ENCODE measurements at regions not wholly inside any gene's neighbourhood (a gene's known extent, or its start where the extent isn't known, plus 50 kb on each side); places are given as distances from the start of the nearest gene placed in this dataset.
A peak's percentile ranks its signal among the peaks of the same experiment; 100 is the strongest.
"Not testable (repeated sequence)": the region's sequence is repeated elsewhere in the genome, so short reads cannot be mapped to it uniquely, and the experiment has no call there.

- no peak overlapping the region for H3K4me2 ChIP-seq (ENCODE audit: low read length)
These were observed 361.0 kb upstream of the NT5C1B start for GRCh38 chr2:18950361-18950851.

GRCh38 chr2:18949871-18950270 lies 360.5 kb upstream of the NT5C1B start:
- Histone ChIP-seq H4K20me1 (ENCODE audit: insufficient read depth, low read length) (no peaks in the 10 kb centered on the region), H2AFZ (ENCODE audit: low read depth, low read length) (no peak overlapping the region), H3K27me3 (ENCODE audit: low read depth, low read length) (no peaks in the 10 kb centered on the region), H3K79me2 (ENCODE audit: low read length) (no peaks in the 10 kb centered on the region), H3K36me3 (replicated peaks; ENCODE audit: low read depth, low read length) (no peaks in the 10 kb centered on the region), H3K4me2 (ENCODE audit: low read length) (no peak overlapping the region), H3K9ac (ENCODE audit: low read length) (no peak overlapping the region), H3K4me1 (ENCODE audit: low read length) (no peaks in the 10 kb centered on the region), H3K9me3 (ENCODE audit: insufficient read depth, low read length) (no peaks in the 10 kb centered on the region), H3K4me3 (ENCODE audit: low read length) (no peak overlapping the region), H3K27ac (ENCODE audit: low read length) (no peak overlapping the region)
- TF ChIP-seq EZH2phosphoT487 (IDR thresholded peaks at IDR 0.05; ENCODE audit: low read depth) = no peak
- no peak for TF ChIP-seq CTCF (IDR thresholded peaks at IDR 0.05; ENCODE audit: low read depth, low read length)

More at GRCh38 chr2:18950361-18950851, 361.0 kb upstream of the NT5C1B start:
- H3K4me1 ChIP-seq (ENCODE audit: low read length) = no peaks in the 10 kb centered on the region
- no peaks in the 10 kb centered on the region for H4K20me1 ChIP-seq (ENCODE audit: insufficient read depth, low read length)
- H3K9me3 ChIP-seq (ENCODE audit: insufficient read depth, low read length) = no peaks in the 10 kb centered on the region
- H2AFZ ChIP-seq (ENCODE audit: low read depth, low read length) = no peak overlapping the region
- H3K36me3 ChIP-seq (replicated peaks; ENCODE audit: low read depth, low read length) = no peaks in the 10 kb centered on the region
- no peak overlapping the region for H3K9ac ChIP-seq (ENCODE audit: low read length)
- H3K4me3 ChIP-seq (ENCODE audit: low read length) = no peak overlapping the region
- H3K27me3 ChIP-seq (ENCODE audit: low read depth, low read length) = no peaks in the 10 kb centered on the region
- no peaks in the 10 kb centered on the region for H3K79me2 ChIP-seq (ENCODE audit: low read length)
- no peak for TF ChIP-seq EZH2phosphoT487 (IDR thresholded peaks at IDR 0.05; ENCODE audit: low read depth)
- no peak overlapping the region for H3K27ac ChIP-seq (ENCODE audit: low read length)

- Histone ChIP-seq H3K4me2 (ENCODE audit: low read length) (peak overlapping the region; percentile 76), H4K20me1 (ENCODE audit: insufficient read depth, low read length) (no peaks in the 10 kb centered on the region), H3K9me3 (ENCODE audit: insufficient read depth, low read length) (no peaks in the 10 kb centered on the region), H3K4me1 (ENCODE audit: low read length) (peaks cover 48% of the 10 kb centered on the region), H2AFZ (ENCODE audit: low read depth, low read length) (no peak overlapping the region), H3K27ac (ENCODE audit: low read length) (peak overlapping the region; percentile 82), H3K9ac (ENCODE audit: low read length) (peak overlapping the region; percentile 56; the same call in 1 of the 2 replicates), H3K4me3 (ENCODE audit: low read length) (peak overlapping the region; percentile 56), H3K79me2 (ENCODE audit: low read length) (no peaks in the 10 kb centered on the region), H3K36me3 (replicated peaks; ENCODE audit: low read depth, low read length) (no peaks in the 10 kb centered on the region), H3K27me3 (ENCODE audit: low read depth, low read length) (no peaks in the 10 kb centered on the region)
- TF ChIP-seq CTCF (IDR thresholded peaks at IDR 0.05; ENCODE audit: low read depth, low read length) = no peak
- TF ChIP-seq EZH2phosphoT487 (IDR thresholded peaks at IDR 0.05; ENCODE audit: low read depth) = no peak
These were observed 350.8 kb upstream of the NT5C1B start for GRCh38 chr2:18940184-18940583.

GRCh38 chr2:18939740-18940139 lies 350.4 kb upstream of the NT5C1B start:
- not testable (repeated sequence) for H3K79me2 ChIP-seq (ENCODE audit: low read length); H3K27me3 ChIP-seq (ENCODE audit: low read depth, low read length); H2AFZ ChIP-seq (ENCODE audit: low read depth, low read length); H3K9me3 ChIP-seq (ENCODE audit: insufficient read depth, low read length); H4K20me1 ChIP-seq (ENCODE audit: insufficient read depth, low read length); H3K36me3 ChIP-seq (replicated peaks; ENCODE audit: low read depth, low read length)
- Histone ChIP-seq H3K4me2 (ENCODE audit: low read length) (peak overlapping the region; percentile 76), H3K27ac (ENCODE audit: low read length) (peak overlapping the region; percentile 82), H3K4me3 (ENCODE audit: low read length) (peak overlapping the region; percentile 56), H3K9ac (ENCODE audit: low read length) (peak overlapping the region; percentile 56; the same call in 1 of the 2 replicates), H3K4me1 (ENCODE audit: low read length) (peaks cover 48% of the 10 kb centered on the region)

GRCh38 chr2:18934886-18935285 lies 345.5 kb upstream of the NT5C1B start:
- Histone ChIP-seq H3K4me1 (ENCODE audit: low read length) (peaks cover 19% of the 10 kb centered on the region), H3K9ac (ENCODE audit: low read length) (no peak overlapping the region), H4K20me1 (ENCODE audit: insufficient read depth, low read length) (no peaks in the 10 kb centered on the region), H3K4me3 (ENCODE audit: low read length) (no peak overlapping the region), H3K27me3 (ENCODE audit: low read depth, low read length) (no peaks in the 10 kb centered on the region), H3K9me3 (ENCODE audit: insufficient read depth, low read length) (no peaks in the 10 kb centered on the region), H3K4me2 (ENCODE audit: low read length) (no peak overlapping the region), H3K27ac (ENCODE audit: low read length) (no peak overlapping the region), H3K79me2 (ENCODE audit: low read length) (no peaks in the 10 kb centered on the region), H3K36me3 (replicated peaks; ENCODE audit: low read depth, low read length) (no peaks in the 10 kb centered on the region), H2AFZ (ENCODE audit: low read depth, low read length) (no peak overlapping the region)
- no peak for TF ChIP-seq CTCF (IDR thresholded peaks at IDR 0.05; ENCODE audit: low read depth, low read length)
- no peak for TF ChIP-seq EZH2phosphoT487 (IDR thresholded peaks at IDR 0.05; ENCODE audit: low read depth)
